ENCODE measurements at regions not wholly inside any gene's neighbourhood (a gene's known extent, or its start where the extent isn't known, plus 50 kb on each side); places are given as distances from the start of the nearest gene placed in this dataset.

GRCh38 chr7:79653136-79653631, 199.7 kb upstream of the MAGI2 start:
- POLR2A ChIA-PET = no interaction called here
- no peaks in the 10 kb centered on the region for H3K79me2 ChIP-seq (ENCODE audit: control insufficient read depth, insufficient read depth, low read length)
- H3K27me3 ChIP-seq (replicated peaks in 1 of 4; ENCODE audit: control extremely low read depth in 1 of 4, control insufficient read depth in 3 of 4, insufficient read depth in 4 of 4, low read length in 3 of 4) = no peaks in the 10 kb centered on the region
- H3K4me3 ChIP-seq (ENCODE audit: control extremely low read depth in 1 of 5, extremely low read depth in 1 of 5, insufficient read depth in 1 of 5, low read depth in 2 of 5, low read length in 4 of 5) = no peak overlapping the region
- H2AFZ ChIP-seq (ENCODE audit: insufficient read depth, low read depth, low read length, poor library complexity, severe bottlenecking) = no peak overlapping the region
- CTCF ChIA-PET = no interaction called here
- no peak for ATAC-seq (ENCODE audit: low read depth)
- Mint-ChIP-seq H3K4me1 (no peaks in the 10 kb centered on the region), H3K9me3 (ENCODE audit: insufficient read depth) (no peaks in the 10 kb centered on the region), H3K27ac (no peak overlapping the region), H3K4me3 (no peak overlapping the region), H3K27me3 (no peaks in the 10 kb centered on the region)
- H3K36me3 ChIP-seq (replicated peaks in 1 of 2; ENCODE audit: control extremely low read depth in 1 of 2, control insufficient read depth in 1 of 2, extremely low read depth in 1 of 2, insufficient read depth in 2 of 2, low read length in 1 of 2) = no peaks in the 10 kb centered on the region
- DNase-seq = no peak
- no peaks in the 10 kb centered on the region for H3K9me3 ChIP-seq (ENCODE audit: control extremely low read depth in 1 of 3, control insufficient read depth in 2 of 3, insufficient read depth in 1 of 3, low read length in 2 of 3)
- no peak overlapping the region for H3K27ac ChIP-seq (ENCODE audit: low read length in 2 of 2)
- H3K4me1 ChIP-seq (ENCODE audit: control insufficient read depth in 2 of 2, insufficient read depth in 2 of 2, low read length in 2 of 2) = no peaks in the 10 kb centered on the region
- no CpG with 5 or more reads among the region's 2 CpGs for WGBS (ENCODE audit: insufficient coverage)
- H4K20me1 ChIP-seq (ENCODE audit: control insufficient read depth, insufficient read depth, low read length, poor library complexity, severe bottlenecking) = no peaks in the 10 kb centered on the region
- no peak overlapping the region for H3K9ac ChIP-seq (ENCODE audit: low read length)
- no peak overlapping the region for H3K4me2 ChIP-seq (replicated peaks; ENCODE audit: low read depth, low read length, poor library complexity, severe bottlenecking)
- TF ChIP-seq CTCF (IDR thresholded peaks at IDR 0.05) = no peak
- TF ChIP-seq EZH2 (IDR thresholded peaks at IDR 0.05; ENCODE audit: borderline replicate concordance, insufficient read depth, low read depth, low read length, poor library complexity, severe bottlenecking) = no peak
- intact Hi-C loops (cut with micrococcal nuclease) = no loop called here

GRCh38 chr7:79652619-79653018, 199.2 kb upstream of the MAGI2 start:
- no peaks in the 10 kb centered on the region for H3K27me3 Mint-ChIP-seq
- Histone ChIP-seq H3K9me3 (ENCODE audit: control extremely low read depth in 1 of 3, control insufficient read depth in 2 of 3, insufficient read depth in 1 of 3, low read length in 2 of 3) (peaks cover 0 to 3% (median 0%) of the 10 kb centered on the region in 3 donors), H3K4me2 (replicated peaks; ENCODE audit: low read depth, low read length, poor library complexity, severe bottlenecking) (no peak overlapping the region), H4K20me1 (ENCODE audit: control insufficient read depth, insufficient read depth, low read length, poor library complexity, severe bottlenecking) (no peaks in the 10 kb centered on the region), H3K4me1 (ENCODE audit: control insufficient read depth in 2 of 2, insufficient read depth in 2 of 2, low read length in 2 of 2) (no peaks in the 10 kb centered on the region), H3K79me2 (ENCODE audit: control insufficient read depth, insufficient read depth, low read length) (no peaks in the 10 kb centered on the region), H3K36me3 (replicated peaks in 1 of 2; ENCODE audit: control extremely low read depth in 1 of 2, control insufficient read depth in 1 of 2, extremely low read depth in 1 of 2, insufficient read depth in 2 of 2, low read length in 1 of 2) (no peaks in the 10 kb centered on the region), H3K27ac (ENCODE audit: low read length in 2 of 2) (no peak overlapping the region), H2AFZ (ENCODE audit: insufficient read depth, low read depth, low read length, poor library complexity, severe bottlenecking) (no peak overlapping the region), H3K4me3 (ENCODE audit: control extremely low read depth in 1 of 5, extremely low read depth in 1 of 5, insufficient read depth in 1 of 5, low read depth in 2 of 5, low read length in 4 of 5) (no peak overlapping the region), H3K9ac (ENCODE audit: low read length) (no peak overlapping the region), H3K27me3 (replicated peaks in 1 of 4; ENCODE audit: control extremely low read depth in 1 of 4, control insufficient read depth in 3 of 4, insufficient read depth in 4 of 4, low read length in 3 of 4) (no peaks in the 10 kb centered on the region)
- intact Hi-C loops (cut with micrococcal nuclease) = no loop called here
- ATAC-seq (ENCODE audit: low read depth) (no peak), DNase-seq (no peak)
- 100% methylated on average over 1 of the region's 2 CpGs for WGBS (ENCODE audit: insufficient coverage)
- no peaks in the 10 kb centered on the region for H3K4me1 Mint-ChIP-seq
- TF ChIP-seq CTCF (IDR thresholded peaks at IDR 0.05) = no peak
- no peak overlapping the region for H3K4me3 Mint-ChIP-seq
- ChIA-PET POLR2A (no interaction called here), CTCF (no interaction called here)
- no peaks in the 10 kb centered on the region for H3K9me3 Mint-ChIP-seq (ENCODE audit: insufficient read depth)
- H3K27ac Mint-ChIP-seq = no peak overlapping the region

Measured in B cell (primary cell).